HepG2 (cell line): ENCODE measurements at regions not wholly inside any gene's neighbourhood (a gene's known extent, or its start where the extent isn't known, plus 50 kb on each side); places are given as distances from the start of the nearest gene placed in this dataset.

ENCODE experiments used
- ATAC-seq: fragments of 200-7000 bp; cut with Tn5 transposase; 3 replicates; pipeline ENCODE4 v1.9.1; 2020; ENCODE audit warnings: mild to moderate bottlenecking, moderate library complexity
- BruUV-seq: library from RNA; stranded (reverse); fragments of 400-500 nt; replicated peaks from 2 replicates; lab custom pipeline; 2021; lab: Mats Ljungman, UMichigan
- CTCF ChIA-PET: fragments of 300-600 bp; formaldehyde crosslinking; extraction: SDS; loops from one replicate; lab custom pipeline; 2021; ENCODE audit warnings: low total read pairs, inconsistent platforms, low intra/inter-chr PET ratio; lab: Yijun Ruan, JAX
- POLR2A ChIA-PET: fragments of 350-600 bp; sonication (Branson Sonifier 250); formaldehyde crosslinking; loops from one replicate; lab custom pipeline; 2020; ENCODE audit warnings: antibody characterized with exemption, inconsistent platforms; lab: Yijun Ruan, JAX
- DNase-seq: peaks from one replicate; pipeline ENCODE4 v3.0.0-alpha.2; 2015; ENCODE audit warnings: low spot score
- FAIRE-seq: peaks from 3 replicates; lab custom pipeline; 2011; peaks lifted over from hg19 to GRCh38; lab: Jason Lieb, UNC
- H2AFZ ChIP-seq: one replicate; pipeline ENCODE4 v1.6.1; 2011; ENCODE audit warnings: low read length, inconsistent platforms
- H3K27ac ChIP-seq: fragments of 300-600 bp; 3 replicates; pipeline ENCODE4 v1.8.0; 2011; ENCODE audit warnings: mixed run types, mild to moderate bottlenecking, mixed read lengths, low read length, inconsistent platforms; ENCODE audit not compliant: insufficient read depth; ENCODE audit errors: extremely low read length
- H3K27me3 ChIP-seq, 2 experiments: fragments of 200-600 bp in 1 of 2; 2 replicates in 1 of 2; 3 replicates in 1 of 2; pipeline versions ENCODE4 v1.6.0 to v1.8.0; 2011; ENCODE audit warnings: low read length in 2 of 2, mild to moderate bottlenecking in 2 of 2, moderate library complexity in 2 of 2, inconsistent platforms in 1 of 2; ENCODE audit not compliant: insufficient read depth in 2 of 2, control insufficient read depth in 1 of 2
- H3K36me3 ChIP-seq, 2 experiments: fragments of 200-600 bp in 1 of 2; replicated peaks in 1 of 2; 2 replicates in 1 of 2; 3 replicates in 1 of 2; pipeline versions ENCODE4 v1.5.1 to v1.8.0; 2011; ENCODE audit warnings: low read length in 2 of 2, inconsistent platforms in 1 of 2; ENCODE audit not compliant: insufficient read depth in 2 of 2, control insufficient read depth in 1 of 2
- H3K4me1 ChIP-seq: 2 replicates; pipeline ENCODE4 v1.5.1; 2012; ENCODE audit warnings: low read length, inconsistent platforms; ENCODE audit not compliant: insufficient read depth
- H3K4me2 ChIP-seq: 2 replicates; pipeline ENCODE4 v1.6.0; 2011; ENCODE audit warnings: low read depth, low read length, inconsistent platforms
- H3K4me3 ChIP-seq, 3 experiments: fragments of 200-600 bp in 1 of 3; sonication (generic), shearing (Covaris generic) in 1 of 3; replicated peaks in 1 of 3; 2 replicates each; pipeline ENCODE4 v1.5.1; 2011 to 2016; ENCODE audit warnings: low read length in 3 of 3, inconsistent platforms in 2 of 3, low read depth in 2 of 3, mild to moderate bottlenecking in 2 of 3, control low read depth in 1 of 3, mixed read lengths in 1 of 3; ENCODE audit not compliant: insufficient read depth in 1 of 3
- H3K79me2 ChIP-seq: one replicate; pipeline ENCODE4 v1.6.1; 2011; ENCODE audit warnings: low read length, inconsistent platforms; ENCODE audit not compliant: insufficient read depth
- H3K9ac ChIP-seq: 2 replicates; pipeline ENCODE4 v1.6.0; 2011; ENCODE audit warnings: mild to moderate bottlenecking, low read depth, low read length, inconsistent platforms; ENCODE audit not compliant: insufficient read depth
- H3K9me3 ChIP-seq: 2 replicates; pipeline ENCODE4 v1.5.1; 2012; ENCODE audit warnings: mild to moderate bottlenecking, low read length
- H4K20me1 ChIP-seq: 2 replicates; pipeline ENCODE4 v1.6.0; 2011; ENCODE audit warnings: inconsistent platforms, mild to moderate bottlenecking, low read length, moderate library complexity; ENCODE audit not compliant: insufficient read depth
- BCL6 ChIP-seq: IDR thresholded peaks from 2 replicates; pipeline ENCODE4 v1.6.1; 2016; ENCODE audit warnings: missing genetic modification reagents, missing compliant biosample characterization
- CHCHD3 ChIP-seq: sonication (generic); formaldehyde crosslinking; IDR thresholded peaks from 2 replicates; pipeline ENCODE4 v1.8.0; 2022; ENCODE audit warnings: mild to moderate bottlenecking, missing genetic modification reagents, moderate library complexity
- HNF4G ChIP-seq, 2 experiments: sonication (generic) in 1 of 2; formaldehyde crosslinking in 1 of 2; IDR thresholded peaks; 2 replicates each; pipeline versions ENCODE4 v1.4.0 to v1.6.1; 2011 to 2020; ENCODE audit warnings: borderline replicate concordance in 2 of 2, low read depth in 2 of 2, mild to moderate bottlenecking in 2 of 2, low read length in 1 of 2, missing genetic modification reagents in 1 of 2, moderate library complexity in 1 of 2
- JUN ChIP-seq: sonication (generic); formaldehyde crosslinking; IDR thresholded peaks from 2 replicates; pipeline ENCODE4 v1.4.0; 2020; ENCODE audit warnings: mild to moderate bottlenecking, missing genetic modification reagents
- MAFG ChIP-seq: sonication (generic); formaldehyde crosslinking; IDR thresholded peaks from 2 replicates; pipeline ENCODE4 v1.5.1; 2020; ENCODE audit warnings: mild to moderate bottlenecking, missing genetic modification reagents
- NKX3-1 ChIP-seq: sonication (generic); formaldehyde crosslinking; IDR thresholded peaks from 2 replicates; pipeline ENCODE4 v1.5.0; 2020; ENCODE audit warnings: missing genetic modification reagents
- NPAS2 ChIP-seq: sonication (generic); formaldehyde crosslinking; IDR thresholded peaks from 2 replicates; pipeline ENCODE4 v1.8.0; 2022; ENCODE audit warnings: mild to moderate bottlenecking, missing genetic modification reagents, borderline replicate concordance
- PBX3 ChIP-seq: sonication (generic); formaldehyde crosslinking; IDR thresholded peaks from 2 replicates; pipeline ENCODE4 v1.8.1; 2023; ENCODE audit warnings: missing genetic modification reagents, inconsistent platforms, borderline replicate concordance
- PRMT3 ChIP-seq: sonication (generic); formaldehyde crosslinking; IDR thresholded peaks from 2 replicates; pipeline ENCODE4 v1.8.1; 2022; ENCODE audit warnings: low read depth, mild to moderate bottlenecking, moderate library complexity, missing genetic modification reagents, borderline replicate concordance
- RFX5 ChIP-seq: IDR thresholded peaks from 2 replicates; pipeline ENCODE4 v1.6.1; 2011; ENCODE audit warnings: low read depth, low read length, improper control_type of control experiment
- SIN3A ChIP-seq: IDR thresholded peaks from 2 replicates; pipeline ENCODE4 v1.6.1; 2011; ENCODE audit warnings: low read depth, mild to moderate bottlenecking, control low read depth, low read length, borderline replicate concordance
- TERF1 ChIP-seq: sonication (generic); formaldehyde crosslinking; IDR thresholded peaks from 2 replicates; pipeline ENCODE4 v1.8.0; 2022; ENCODE audit warnings: mild to moderate bottlenecking, missing genetic modification reagents, moderate library complexity
- TMF1 ChIP-seq: sonication (generic); formaldehyde crosslinking; IDR thresholded peaks from 2 replicates; pipeline ENCODE4 v1.8.1; 2022; ENCODE audit warnings: low read depth, missing genetic modification reagents
- YY1 ChIP-seq: IDR thresholded peaks from 2 replicates; pipeline ENCODE4 v1.6.1; 2011; ENCODE audit warnings: low read length, low read depth, moderate library complexity, mild to moderate bottlenecking; ENCODE audit not compliant: insufficient read depth, insufficient replicate concordance
- ZBTB42 ChIP-seq: sonication (generic); formaldehyde crosslinking; IDR thresholded peaks from 2 replicates; pipeline ENCODE4 v1.5.0; 2020; ENCODE audit warnings: mild to moderate bottlenecking, missing genetic modification reagents
- ZMAT3 ChIP-seq: sonication (generic); formaldehyde crosslinking; conservative IDR thresholded peaks from 2 replicates; pipeline ENCODE4 v1.7.0; 2021; ENCODE audit warnings: missing genetic modification reagents
- ZNF546 ChIP-seq: sonication (generic); formaldehyde crosslinking; conservative IDR thresholded peaks from 2 replicates; pipeline ENCODE4 v1.8.1; 2023; ENCODE audit warnings: mild to moderate bottlenecking, missing genetic modification reagents
- ZNF709 ChIP-seq: sonication (generic); formaldehyde crosslinking; IDR thresholded peaks from 2 replicates; pipeline ENCODE4 v1.5.0; 2020; ENCODE audit warnings: mild to moderate bottlenecking, missing genetic modification reagents
- ZSCAN29 ChIP-seq: sonication (generic); formaldehyde crosslinking; conservative IDR thresholded peaks from 2 replicates; pipeline ENCODE4 v1.4.0; 2020; ENCODE audit warnings: mild to moderate bottlenecking, missing genetic modification reagents
- WGBS: methylation state at CpG from one replicate; pipeline ENCODE4 v1.1.6; 2017; ENCODE audit warnings: low lambda C conversion rate; 5-methylcytosine and 5-hydroxymethylcytosine counted together
- in situ Hi-C: cut with HindIII; loops from 2 replicates; pipeline ENCODE4 v1.10.0; 2017; ENCODE audit warnings: low pct_unique_long_range_greater_than_20kb; ENCODE audit not compliant: extremely low pct_ligation_motif_present
- intact Hi-C: fragments of 100-400 bp; cut with micrococcal nuclease; formaldehyde crosslinking; loops from one replicate; pipeline ENCODE4 v1.10.0; 2022; ENCODE audit not compliant: unreplicated experiment

- TF ChIP-seq PBX3 (CRISPR knock-in tag) = no peak
- TF ChIP-seq ZBTB42 (CRISPR knock-in tag) = no peak
- TF ChIP-seq, all 625 proteins: peak for 0
These were observed 402.4 kb upstream of the ID2 start (continued) for GRCh38 chr2:8279506-8279905.

GRCh38 chr2:8281234-8281633 is 400.6 kb upstream of the ID2 start:
- intact Hi-C loops = no loop called here

More at GRCh38 chr2:8281234-8281633, 400.6 kb upstream of the ID2 start:
- no peak for ATAC-seq
- Histone ChIP-seq H3K36me3 (no peaks in the 10 kb centered on the region), H3K27me3 (peaks cover 0 to 31% of the 10 kb centered on the region in 2 experiments; a peak in 4 of 5 replicates), H3K4me3 (no peak overlapping the region), H3K4me1 (peaks cover 9% of the 10 kb centered on the region), H3K27ac (no peak overlapping the region), H3K4me2 (no peak overlapping the region), H3K9ac (no peak overlapping the region), H4K20me1 (no peaks in the 10 kb centered on the region), H3K79me2 (no peaks in the 10 kb centered on the region), H3K9me3 (peaks cover 4% of the 10 kb centered on the region; the same call in 1 of the 2 replicates), H2AFZ (no peak overlapping the region)
- FAIRE-seq = no peak
- in situ Hi-C loops = no loop called here
- ChIA-PET POLR2A (no interaction called here), CTCF (no interaction called here)
- BruUV-seq = no TSS peak
- 33% methylated on average over 4 of the region's 4 CpGs for WGBS
- TF ChIP-seq NKX3-1 (CRISPR knock-in tag) (no peak), TERF1 (CRISPR knock-in tag) (no peak), TMF1 (CRISPR knock-in tag) (no peak), JUN (CRISPR knock-in tag) (no peak), SIN3A (no peak), RFX5 (no peak), BCL6 (CRISPR knock-in tag) (no peak), CHCHD3 (no peak), ZMAT3 (CRISPR knock-in tag) (no peak), ZSCAN29 (CRISPR knock-in tag) (no peak), YY1 (no peak), ZNF546 (CRISPR knock-in tag) (no peak), ZNF709 (CRISPR knock-in tag) (no peak), HNF4G (IDR thresholded peaks at IDR 0.05; ENCODE audit: borderline replicate concordance, low read depth, low read length) (no peak), HNF4G (CRISPR knock-in tag; IDR thresholded peaks at IDR 0.05; ENCODE audit: borderline replicate concordance, low read depth) (no peak), NPAS2 (CRISPR knock-in tag) (no peak), PRMT3 (no peak), MAFG (CRISPR knock-in tag) (no peak)
- DNase-seq = no peak
